ENCODE measurements at regions not wholly inside any gene's neighbourhood (a gene's known extent, or its start where the extent isn't known, plus 50 kb on each side); places are given as distances from the start of the nearest gene placed in this dataset.

DNA sequence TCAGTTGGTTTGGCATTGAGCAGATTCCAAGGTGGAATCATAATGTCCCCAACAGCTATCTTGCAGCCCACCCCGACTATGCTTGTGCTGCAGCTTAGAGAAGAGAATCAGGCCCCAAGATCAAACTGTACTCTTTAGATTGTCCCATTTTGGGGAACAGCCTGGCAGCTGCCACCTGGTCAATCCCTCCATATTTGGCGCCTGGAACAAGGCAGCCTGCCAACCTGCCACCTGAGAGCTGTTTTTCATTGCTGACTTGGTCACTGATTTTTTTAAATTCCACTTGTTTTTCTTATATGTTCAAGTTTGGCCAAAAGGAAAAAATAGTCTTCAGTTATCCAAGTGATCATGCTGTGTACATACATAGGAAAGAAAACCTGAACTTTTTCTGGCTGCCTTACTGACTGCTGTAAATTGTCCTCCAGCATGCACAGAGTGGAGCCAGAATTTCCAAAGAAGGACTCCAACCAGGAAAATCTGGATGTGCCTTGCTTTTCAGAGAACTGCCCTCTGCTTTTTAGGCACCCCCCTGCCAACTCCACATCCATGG, 504.2 kb downstream of the ENC1 start:
- DNase-seq (ENCODE audit: insufficient read length, low spot score) = no peak
- TF ChIP-seq SPI1 (IDR thresholded peaks at IDR 0.05; ENCODE audit: low read depth, low read length) = no peak
- TF ChIP-seq POU2F2 (IDR thresholded peaks at IDR 0.05; ENCODE audit: low read depth, low read length) = no peak
- TF ChIP-seq POLR2AphosphoS5 (IDR thresholded peaks at IDR 0.05; ENCODE audit: low read depth, low read length) = no peak
- TF ChIP-seq POLR2A (IDR thresholded peaks at IDR 0.05; ENCODE audit: low read depth, low read length) = no peak
- TF ChIP-seq PAX5 (IDR thresholded peaks at IDR 0.05; ENCODE audit: insufficient read depth, low read length, severe bottlenecking) = no peak
- TF ChIP-seq TAF1 (IDR thresholded peaks at IDR 0.05; ENCODE audit: low read depth, low read length) = no peak
- FAIRE-seq = no peak

DNA sequence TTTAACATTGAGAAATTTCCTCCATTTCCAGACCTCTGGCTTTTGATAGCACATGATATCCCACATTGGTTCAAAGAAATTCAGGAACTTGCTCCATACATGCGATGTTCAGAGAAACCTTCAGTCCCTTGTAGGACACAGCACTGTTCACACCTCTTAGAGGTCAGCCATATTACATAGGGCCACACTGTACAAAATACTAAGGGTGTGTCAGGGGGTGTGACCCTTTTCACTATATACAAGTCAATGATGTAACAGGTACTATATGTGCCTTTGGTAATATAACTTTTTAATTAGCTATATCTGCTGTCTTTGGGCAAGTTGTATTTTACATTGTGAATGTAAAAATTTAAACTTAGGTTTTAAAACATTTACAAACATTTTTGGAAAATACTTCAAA, 505.5 kb downstream of the ENC1 start:
- TF ChIP-seq SPI1 (IDR thresholded peaks at IDR 0.05; ENCODE audit: low read depth, low read length) (no peak), POLR2A (IDR thresholded peaks at IDR 0.05; ENCODE audit: low read depth, low read length) (no peak), POLR2AphosphoS5 (IDR thresholded peaks at IDR 0.05; ENCODE audit: low read depth, low read length) (no peak), POU2F2 (IDR thresholded peaks at IDR 0.05; ENCODE audit: low read depth, low read length) (no peak), TAF1 (IDR thresholded peaks at IDR 0.05; ENCODE audit: low read depth, low read length) (no peak), PAX5 (IDR thresholded peaks at IDR 0.05; ENCODE audit: insufficient read depth, low read length, severe bottlenecking) (no peak)
- DNase-seq (ENCODE audit: insufficient read length, low spot score) = no peak
- FAIRE-seq = no peak

DNA sequence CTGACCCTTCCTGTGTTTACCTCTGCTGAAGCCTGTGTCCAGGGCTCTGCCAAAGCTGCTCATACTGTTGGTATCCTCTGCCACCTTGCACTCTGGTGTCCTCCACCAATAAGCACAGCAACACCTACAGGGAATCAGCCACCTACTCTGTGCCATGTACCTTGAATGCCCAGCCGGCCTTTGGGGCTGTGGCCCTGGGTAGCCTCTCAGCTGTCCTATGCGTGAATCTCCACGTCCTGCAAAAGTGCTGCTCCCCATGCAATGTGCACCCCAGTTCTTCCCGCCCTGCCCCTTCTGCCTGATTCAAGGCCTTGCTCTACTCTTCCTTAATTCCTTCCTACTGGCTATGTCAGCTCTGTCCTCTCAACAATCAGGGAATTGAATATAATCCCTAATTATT, 506.5 kb downstream of the ARHGEF28 start:
- FAIRE-seq = no peak
- no peak for TF ChIP-seq TAF1 (IDR thresholded peaks at IDR 0.05; ENCODE audit: low read depth, low read length)
- no peak for TF ChIP-seq PAX5 (IDR thresholded peaks at IDR 0.05; ENCODE audit: insufficient read depth, low read length, severe bottlenecking)
- TF ChIP-seq POLR2AphosphoS5 (IDR thresholded peaks at IDR 0.05; ENCODE audit: low read depth, low read length) = no peak
- no peak for TF ChIP-seq SPI1 (IDR thresholded peaks at IDR 0.05; ENCODE audit: low read depth, low read length)
- TF ChIP-seq POU2F2 (IDR thresholded peaks at IDR 0.05; ENCODE audit: low read depth, low read length) = no peak
- TF ChIP-seq POLR2A (IDR thresholded peaks at IDR 0.05; ENCODE audit: low read depth, low read length) = no peak
- DNase-seq (ENCODE audit: insufficient read length, low spot score) = no peak

DNA sequence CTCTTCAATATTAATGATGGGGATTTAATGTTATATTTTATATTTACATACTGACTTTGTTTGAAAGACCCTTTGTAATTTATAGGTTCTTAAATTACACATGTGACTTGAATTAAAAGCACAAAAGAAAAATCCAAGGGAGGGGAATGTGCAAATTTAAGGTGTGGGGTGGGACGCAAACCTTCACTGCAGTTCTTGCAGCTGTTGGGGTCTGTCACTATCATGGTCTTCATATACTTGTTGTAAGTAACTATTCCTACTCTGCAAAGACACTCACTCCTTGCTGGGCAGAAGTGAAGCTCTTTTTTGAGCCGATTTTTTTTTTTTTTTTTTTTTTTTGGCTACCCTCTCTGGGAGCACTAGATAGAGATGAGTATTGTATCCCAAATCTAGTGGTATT, 505.3 kb downstream of the ARHGEF28 start:
- DNase-seq (ENCODE audit: insufficient read length, low spot score) (no peak), FAIRE-seq (no peak)
- TF ChIP-seq SPI1 (IDR thresholded peaks at IDR 0.05; ENCODE audit: low read depth, low read length) = no peak
- no peak for TF ChIP-seq TAF1 (IDR thresholded peaks at IDR 0.05; ENCODE audit: low read depth, low read length)
- no peak for TF ChIP-seq POU2F2 (IDR thresholded peaks at IDR 0.05; ENCODE audit: low read depth, low read length)
- no peak for TF ChIP-seq POLR2AphosphoS5 (IDR thresholded peaks at IDR 0.05; ENCODE audit: low read depth, low read length)
- TF ChIP-seq POLR2A (IDR thresholded peaks at IDR 0.05; ENCODE audit: low read depth, low read length) = no peak
- no peak for TF ChIP-seq PAX5 (IDR thresholded peaks at IDR 0.05; ENCODE audit: insufficient read depth, low read length, severe bottlenecking)

DNA sequence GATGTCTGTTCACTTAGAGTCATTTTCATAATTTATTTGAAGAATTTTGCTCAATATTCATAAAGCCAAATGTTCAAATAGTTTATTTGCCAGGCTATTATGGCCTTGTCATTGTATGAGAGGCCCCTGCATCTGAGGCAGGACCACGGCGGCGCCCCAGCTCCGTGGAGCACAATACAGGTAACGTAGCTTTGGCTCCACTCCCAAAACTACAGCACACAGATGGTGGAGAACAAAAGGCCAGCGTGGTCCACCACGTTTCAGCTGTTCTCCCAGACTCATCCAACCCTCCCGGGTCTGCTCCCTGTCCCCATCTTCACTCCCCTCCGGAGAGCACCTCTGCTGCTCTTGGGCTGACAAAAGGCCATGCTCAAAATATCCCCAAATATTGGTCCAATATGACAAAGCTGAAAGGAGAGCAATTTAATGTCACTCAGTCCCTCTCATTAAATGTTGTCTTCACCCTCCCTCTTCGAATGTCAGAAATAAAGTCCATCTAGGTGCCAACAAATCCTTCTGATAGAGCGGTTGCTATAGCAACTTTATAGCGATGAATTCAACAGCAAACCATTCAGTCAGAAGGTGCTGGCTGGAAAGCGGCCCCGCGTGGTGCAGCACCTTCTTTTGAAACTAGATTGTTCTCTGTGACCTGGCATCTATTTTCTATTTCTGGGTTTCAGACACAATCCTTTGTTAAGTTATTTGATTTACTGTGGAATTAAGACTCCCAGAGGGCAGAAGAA, 504.3 kb downstream of the ARHGEF28 start:
- no peak for TF ChIP-seq POLR2A (IDR thresholded peaks at IDR 0.05; ENCODE audit: low read depth, low read length)
- TF ChIP-seq TAF1 (IDR thresholded peaks at IDR 0.05; ENCODE audit: low read depth, low read length) = no peak
- no peak for TF ChIP-seq POLR2AphosphoS5 (IDR thresholded peaks at IDR 0.05; ENCODE audit: low read depth, low read length)
- no peak for TF ChIP-seq PAX5 (IDR thresholded peaks at IDR 0.05; ENCODE audit: insufficient read depth, low read length, severe bottlenecking)
- TF ChIP-seq POU2F2 (IDR thresholded peaks at IDR 0.05; ENCODE audit: low read depth, low read length) = no peak
- TF ChIP-seq SPI1 (IDR thresholded peaks at IDR 0.05; ENCODE audit: low read depth, low read length) = no peak
- FAIRE-seq (no peak), DNase-seq (ENCODE audit: insufficient read length, low spot score) (no peak)

- no peak for TF ChIP-seq POLR2AphosphoS5 (IDR thresholded peaks at IDR 0.05; ENCODE audit: low read depth, low read length)
- no peak for TF ChIP-seq TAF1 (IDR thresholded peaks at IDR 0.05; ENCODE audit: low read depth, low read length)
- no peak for TF ChIP-seq POU2F2 (IDR thresholded peaks at IDR 0.05; ENCODE audit: low read depth, low read length)
- TF ChIP-seq SPI1 (IDR thresholded peaks at IDR 0.05; ENCODE audit: low read depth, low read length) = no peak
- no peak for TF ChIP-seq PAX5 (IDR thresholded peaks at IDR 0.05; ENCODE audit: insufficient read depth, low read length, severe bottlenecking)
- TF ChIP-seq POLR2A (IDR thresholded peaks at IDR 0.05; ENCODE audit: low read depth, low read length) = no peak
- FAIRE-seq = no peak
- no peak for DNase-seq (ENCODE audit: insufficient read length, low spot score)
Measured at GRCh38 chr5:74127381-74128320, 501.7 kb downstream of the ARHGEF28 start.

DNA sequence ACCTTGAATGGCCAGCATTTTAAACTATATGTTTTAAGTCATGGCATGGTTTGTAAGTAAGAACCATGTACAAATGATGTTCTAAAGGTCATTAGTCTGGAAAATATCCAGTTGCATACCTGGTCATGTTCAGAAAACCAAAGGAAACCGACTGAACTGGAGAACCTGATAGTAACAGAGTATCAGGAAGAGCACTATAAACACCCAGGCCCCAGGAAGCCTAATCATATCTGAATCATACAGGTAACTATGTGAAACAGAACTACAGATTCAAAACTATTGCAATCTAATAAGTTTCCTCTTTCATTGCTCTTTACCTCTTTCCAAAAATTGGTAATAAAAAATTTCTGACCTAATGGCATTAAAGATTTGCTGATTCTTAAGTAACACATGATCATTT, 500.3 kb downstream of the ARHGEF28 start:
- DNase-seq (ENCODE audit: insufficient read length, low spot score) = no peak
- no peak for FAIRE-seq
- TF ChIP-seq POU2F2 (IDR thresholded peaks at IDR 0.05; ENCODE audit: low read depth, low read length) (no peak), POLR2A (IDR thresholded peaks at IDR 0.05; ENCODE audit: low read depth, low read length) (no peak), TAF1 (IDR thresholded peaks at IDR 0.05; ENCODE audit: low read depth, low read length) (no peak), POLR2AphosphoS5 (IDR thresholded peaks at IDR 0.05; ENCODE audit: low read depth, low read length) (no peak), SPI1 (IDR thresholded peaks at IDR 0.05; ENCODE audit: low read depth, low read length) (no peak), PAX5 (IDR thresholded peaks at IDR 0.05; ENCODE audit: insufficient read depth, low read length, severe bottlenecking) (no peak)

- FAIRE-seq = no peak
- no peak for TF ChIP-seq POLR2A (IDR thresholded peaks at IDR 0.05; ENCODE audit: low read depth, low read length)
- no peak for TF ChIP-seq SPI1 (IDR thresholded peaks at IDR 0.05; ENCODE audit: low read depth, low read length)
- TF ChIP-seq PAX5 (IDR thresholded peaks at IDR 0.05; ENCODE audit: insufficient read depth, low read length, severe bottlenecking) = no peak
- no peak for TF ChIP-seq POLR2AphosphoS5 (IDR thresholded peaks at IDR 0.05; ENCODE audit: low read depth, low read length)
- TF ChIP-seq TAF1 (IDR thresholded peaks at IDR 0.05; ENCODE audit: low read depth, low read length) = no peak
- no peak for TF ChIP-seq POU2F2 (IDR thresholded peaks at IDR 0.05; ENCODE audit: low read depth, low read length)
Measured at GRCh38 chr5:74124826-74125225, 498.8 kb downstream of the ARHGEF28 start.

GRCh38 chr5:74123929-74124328, 497.9 kb downstream of the ARHGEF28 start:
- no peak for FAIRE-seq
- DNase-seq (ENCODE audit: insufficient read length, low spot score) = no peak
- no peak for TF ChIP-seq PAX5 (IDR thresholded peaks at IDR 0.05; ENCODE audit: insufficient read depth, low read length, severe bottlenecking)
- no peak for TF ChIP-seq TAF1 (IDR thresholded peaks at IDR 0.05; ENCODE audit: low read depth, low read length)
- no peak for TF ChIP-seq POLR2AphosphoS5 (IDR thresholded peaks at IDR 0.05; ENCODE audit: low read depth, low read length)
- no peak for TF ChIP-seq SPI1 (IDR thresholded peaks at IDR 0.05; ENCODE audit: low read depth, low read length)
- TF ChIP-seq POLR2A (IDR thresholded peaks at IDR 0.05; ENCODE audit: low read depth, low read length) = no peak
- TF ChIP-seq POU2F2 (IDR thresholded peaks at IDR 0.05; ENCODE audit: low read depth, low read length) = no peak

More at GRCh38 chr5:74124826-74125225, 498.8 kb downstream of the ARHGEF28 start:
- DNase-seq (ENCODE audit: insufficient read length, low spot score) = no peak

All from GM12891 (cell line).